CD14-positive monocyte (primary cell): ENCODE measurements at regions not wholly inside any gene's neighbourhood (a gene's known extent, or its start where the extent isn't known, plus 50 kb on each side); places are given as distances from the start of the nearest gene placed in this dataset.

Experiments
- DNase-seq, 3 donors: peaks; one replicate each; pipeline ENCODE4 v3.0.0-alpha.2; 2011 to 2022
- H2AFZ ChIP-seq: 2 replicates; pipeline ENCODE4 v1.6.0; 2012; ENCODE audit warnings: mild to moderate bottlenecking, low read depth, low read length, inconsistent platforms; ENCODE audit not compliant: insufficient read depth, poor library complexity, severe bottlenecking
- H3K27ac ChIP-seq, 2 donors: 1 replicate in 1 of 2; 2 replicates in 1 of 2; pipeline ENCODE4 v1.5.1; 2012 to 2013; ENCODE audit warnings: low read length in 2 of 2, control low read depth in 1 of 2, inconsistent platforms in 1 of 2, low read depth in 1 of 2, mild to moderate bottlenecking in 1 of 2
- H3K27me3 ChIP-seq, 2 donors: one replicate each; pipeline versions ENCODE4 v1.6.0 to v1.6.1; 2011 to 2013; ENCODE audit warnings: low read length in 2 of 2; ENCODE audit not compliant: control insufficient read depth in 2 of 2, insufficient read depth in 2 of 2
- H3K36me3 ChIP-seq, 2 donors: replicated peaks in 1 of 2; 1 replicate in 1 of 2; 2 replicates in 1 of 2; pipeline versions ENCODE4 v1.5.1 to v1.6.1; 2012 to 2013; ENCODE audit warnings: low read length in 2 of 2, control low read depth in 1 of 2, inconsistent platforms in 1 of 2, mild to moderate bottlenecking in 1 of 2; ENCODE audit not compliant: insufficient read depth in 2 of 2, control insufficient read depth in 1 of 2
- H3K4me1 ChIP-seq, 2 donors: 1 replicate in 1 of 2; 2 replicates in 1 of 2; pipeline versions ENCODE4 v1.5.1 to v1.6.1; 2012 to 2013; ENCODE audit warnings: low read length in 2 of 2, control low read depth in 1 of 2, inconsistent platforms in 1 of 2, mild to moderate bottlenecking in 1 of 2, moderate library complexity in 1 of 2; ENCODE audit not compliant: insufficient read depth in 2 of 2, control insufficient read depth in 1 of 2
- H3K4me2 ChIP-seq: replicated peaks from 2 replicates; pipeline ENCODE3; 2012; ENCODE audit warnings: low read length, moderate library complexity, mild to moderate bottlenecking; ENCODE audit not compliant: poor library complexity, severe bottlenecking; ENCODE audit errors: extremely low read depth
- H3K4me3 ChIP-seq, 3 experiments: fragments of 200-600 bp in 1 of 3; sonication (generic) in 1 of 3; replicated peaks in 1 of 3; 1 replicate in 2 of 3; 2 replicates in 1 of 3; pipeline ENCODE4 v1.5.1; 2011 to 2013; ENCODE audit warnings: low read length in 3 of 3, mild to moderate bottlenecking in 3 of 3, control low read depth in 2 of 3, low read depth in 2 of 3, inconsistent platforms in 1 of 3, moderate library complexity in 1 of 3
- H3K79me2 ChIP-seq: 2 replicates; pipeline ENCODE4 v1.6.0; 2012; ENCODE audit warnings: mild to moderate bottlenecking, control low read depth, inconsistent platforms, low read length, moderate library complexity; ENCODE audit not compliant: insufficient read depth
- H3K9ac ChIP-seq: 2 replicates; pipeline ENCODE4 v1.6.0; 2017; ENCODE audit warnings: low read length, mild to moderate bottlenecking; ENCODE audit not compliant: insufficient read depth, poor library complexity, severe bottlenecking
- H3K9me3 ChIP-seq, 2 donors: replicated peaks in 1 of 2; 1 replicate in 1 of 2; 2 replicates in 1 of 2; pipeline versions ENCODE4 v1.5.1 to v1.6.1; 2012 to 2013; ENCODE audit warnings: low read length in 2 of 2, control low read depth in 1 of 2; ENCODE audit not compliant: control insufficient read depth in 1 of 2, insufficient read depth in 1 of 2
- H4K20me1 ChIP-seq: 2 replicates; pipeline ENCODE4 v1.6.0; 2012; ENCODE audit warnings: mild to moderate bottlenecking, low read length, control low read depth, moderate library complexity; ENCODE audit not compliant: insufficient read depth
- H3K27ac Mint-ChIP-seq, 7 donors: one replicate each; pipeline ENCODE4 v1.8.0; 2020; ENCODE audit warnings: mild to moderate bottlenecking in 7 of 7, mixed read lengths in 7 of 7, moderate library complexity in 6 of 7, inconsistent platforms in 2 of 7
- H3K27me3 Mint-ChIP-seq, 3 donors: one replicate each; pipeline ENCODE4 v1.8.0; 2021 to 2022; ENCODE audit warnings: low read depth in 3 of 3, mild to moderate bottlenecking in 3 of 3, mixed read lengths in 3 of 3, moderate library complexity in 3 of 3, inconsistent platforms in 1 of 3
- H3K36me3 Mint-ChIP-seq, 2 donors: one replicate each; pipeline ENCODE4 v1.8.0; 2020; ENCODE audit warnings: mixed read lengths in 2 of 2, inconsistent platforms in 1 of 2, mild to moderate bottlenecking in 1 of 2
- H3K4me1 Mint-ChIP-seq: one replicate; pipeline ENCODE4 v1.8.0; 2020; ENCODE audit warnings: mild to moderate bottlenecking, mixed read lengths
- H3K4me3 Mint-ChIP-seq, 2 donors: one replicate each; pipeline ENCODE4 v1.8.0; 2020; ENCODE audit warnings: mild to moderate bottlenecking in 2 of 2, mixed read lengths in 2 of 2, moderate library complexity in 1 of 2
- H3K9me3 Mint-ChIP-seq, 7 donors: one replicate each; pipeline ENCODE4 v1.8.0; 2020 to 2022; ENCODE audit warnings: mixed read lengths in 7 of 7, mild to moderate bottlenecking in 6 of 7, moderate library complexity in 6 of 7, inconsistent platforms in 2 of 7
- WGBS: methylation state at CpG from one replicate; pipeline ENCODE4 v1.1.5; 2013; ENCODE audit warnings: missing lambda C conversion rate; ENCODE audit not compliant: insufficient coverage; 5-methylcytosine and 5-hydroxymethylcytosine counted together
- intact Hi-C, 2 donors: fragments of 100-400 bp; cut with micrococcal nuclease; formaldehyde crosslinking; loops; one replicate each; pipeline versions ENCODE4 v1.15.0 to v1.15.1; 2023
- TF ChIP-seq, protein P1 (sequence below): fragments of 200-600 bp; IDR thresholded peaks from one replicate; pipeline ENCODE4 v1.8.0; 2022; ENCODE audit warnings: antibody characterized with exemption, mild to moderate bottlenecking

GRCh38 chr2:134134827-134135226, 119.0 kb upstream of the MGAT5 start:
- peaks cover 26% of the 10 kb centered on the region for H4K20me1 ChIP-seq
- no peak for DNase-seq
- no peaks in the 10 kb centered on the region for H3K36me3 ChIP-seq
- intact Hi-C loops: no loop called here
- peaks cover 0 to 2% (median 0%) of the 10 kb centered on the region in 3 donors for H3K27me3 Mint-ChIP-seq
- no peak overlapping the region for H3K4me2 ChIP-seq
- peaks cover 29 to 47% of the 10 kb centered on the region in 2 donors for H3K4me1 ChIP-seq
- TF ChIP-seq, protein P1, sequence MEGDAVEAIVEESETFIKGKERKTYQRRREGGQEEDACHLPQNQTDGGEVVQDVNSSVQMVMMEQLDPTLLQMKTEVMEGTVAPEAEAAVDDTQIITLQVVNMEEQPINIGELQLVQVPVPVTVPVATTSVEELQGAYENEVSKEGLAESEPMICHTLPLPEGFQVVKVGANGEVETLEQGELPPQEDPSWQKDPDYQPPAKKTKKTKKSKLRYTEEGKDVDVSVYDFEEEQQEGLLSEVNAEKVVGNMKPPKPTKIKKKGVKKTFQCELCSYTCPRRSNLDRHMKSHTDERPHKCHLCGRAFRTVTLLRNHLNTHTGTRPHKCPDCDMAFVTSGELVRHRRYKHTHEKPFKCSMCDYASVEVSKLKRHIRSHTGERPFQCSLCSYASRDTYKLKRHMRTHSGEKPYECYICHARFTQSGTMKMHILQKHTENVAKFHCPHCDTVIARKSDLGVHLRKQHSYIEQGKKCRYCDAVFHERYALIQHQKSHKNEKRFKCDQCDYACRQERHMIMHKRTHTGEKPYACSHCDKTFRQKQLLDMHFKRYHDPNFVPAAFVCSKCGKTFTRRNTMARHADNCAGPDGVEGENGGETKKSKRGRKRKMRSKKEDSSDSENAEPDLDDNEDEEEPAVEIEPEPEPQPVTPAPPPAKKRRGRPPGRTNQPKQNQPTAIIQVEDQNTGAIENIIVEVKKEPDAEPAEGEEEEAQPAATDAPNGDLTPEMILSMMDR: no peak
- no peak overlapping the region for H2AFZ ChIP-seq
- H3K9me3 Mint-ChIP-seq: peaks cover 0 to 8% (median 0%) of the 10 kb centered on the region in 7 donors
- no peaks in the 10 kb centered on the region for H3K27me3 ChIP-seq
- peaks cover 0 to 4% of the 10 kb centered on the region in 2 donors for H3K9me3 ChIP-seq
- H3K4me3 ChIP-seq: no peak overlapping the region
- H3K4me3 Mint-ChIP-seq: no peak overlapping the region
- no peak overlapping the region for H3K9ac ChIP-seq
- H3K27ac Mint-ChIP-seq: no peak overlapping the region
- peaks cover 57% of the 10 kb centered on the region for H3K4me1 Mint-ChIP-seq
- WGBS: no CpG with 5 or more reads among the region's 3 CpGs
- H3K27ac ChIP-seq: no peak overlapping the region
- peaks cover 68% of the 10 kb centered on the region for H3K79me2 ChIP-seq
- peaks cover 5 to 17% of the 10 kb centered on the region in 2 donors for H3K36me3 Mint-ChIP-seq

DNA sequence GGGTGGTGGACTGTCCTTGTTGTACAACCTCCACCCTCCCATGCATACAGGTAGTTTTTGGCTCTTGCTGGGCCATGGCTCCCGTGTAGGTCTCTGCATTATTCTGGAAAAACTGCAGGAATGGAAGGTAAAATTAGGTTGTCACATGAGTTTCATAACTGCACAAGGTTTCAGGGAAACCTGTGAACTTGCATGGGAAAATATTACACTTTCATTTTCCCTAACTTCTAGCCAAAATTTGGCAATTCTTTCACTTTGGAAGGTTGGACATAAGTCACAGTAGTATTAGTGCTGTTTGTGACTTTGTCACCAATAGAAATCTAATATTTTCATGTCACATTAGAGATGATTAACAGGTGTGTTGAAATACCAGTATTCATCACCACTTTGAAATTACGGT, 118.1 kb upstream of the MGAT5 start:
- no peak overlapping the region for H3K27ac ChIP-seq
- no CpG with 5 or more reads among the region's 2 CpGs for WGBS
- intact Hi-C loops: no loop called here
- H3K79me2 ChIP-seq: peaks cover 77% of the 10 kb centered on the region
- H4K20me1 ChIP-seq: peaks cover 28% of the 10 kb centered on the region
- H3K36me3 Mint-ChIP-seq: peaks cover 7 to 11% of the 10 kb centered on the region in 2 donors
- no peak for DNase-seq
- H3K4me1 Mint-ChIP-seq: peaks cover 66% of the 10 kb centered on the region
- no peak overlapping the region for H3K4me3 Mint-ChIP-seq
- H3K27me3 ChIP-seq: no peaks in the 10 kb centered on the region
- no peak overlapping the region for H3K9ac ChIP-seq
- H3K9me3 Mint-ChIP-seq: peaks cover 0 to 3% (median 0%) of the 10 kb centered on the region in 7 donors
- H3K27ac Mint-ChIP-seq: no peak overlapping the region
- H3K27me3 Mint-ChIP-seq: peaks cover 0 to 2% (median 0%) of the 10 kb centered on the region in 3 donors
- peaks cover 0 to 4% of the 10 kb centered on the region in 2 donors for H3K9me3 ChIP-seq
- H3K4me3 ChIP-seq: no peak overlapping the region
- no peak overlapping the region for H3K4me2 ChIP-seq
- H3K36me3 ChIP-seq: no peaks in the 10 kb centered on the region
- TF ChIP-seq, protein P1: no peak
- H2AFZ ChIP-seq: no peak overlapping the region
- H3K4me1 ChIP-seq: peaks cover 38 to 57% of the 10 kb centered on the region in 2 donors
